Type B pancreatic cell (in vitro differentiated cells): ENCODE measurements at regions not wholly inside any gene's neighbourhood (a gene's known extent, or its start where the extent isn't known, plus 50 kb on each side); places are given as distances from the start of the nearest gene placed in this dataset.
A peak's percentile ranks its signal among the peaks of the same experiment; 100 is the strongest.

ENCODE experiments used
- DNase-seq: peaks from one replicate; pipeline ENCODE4 v3.0.0; 2021; ENCODE audit warnings: mixed read lengths; ENCODE audit not compliant: unreplicated experiment; ENCODE audit errors: extremely low spot score
- H3K27ac Mint-ChIP-seq: 2 replicates; pipeline ENCODE4 v1.8.0; 2021; ENCODE audit warnings: mild to moderate bottlenecking, mixed read lengths
- H3K27me3 Mint-ChIP-seq: 2 replicates; pipeline ENCODE4 v1.8.0; 2021; ENCODE audit warnings: mixed read lengths
- H3K36me3 Mint-ChIP-seq: 2 replicates; pipeline ENCODE4 v1.8.0; 2021; ENCODE audit warnings: mixed read lengths
- H3K4me1 Mint-ChIP-seq: one replicate; pipeline ENCODE4 v1.8.0; 2021; ENCODE audit warnings: mixed read lengths; ENCODE audit not compliant: unreplicated experiment
- H3K4me3 Mint-ChIP-seq: 2 replicates; pipeline ENCODE4 v1.8.0; 2021; ENCODE audit warnings: mild to moderate bottlenecking, mixed read lengths
- H3K9me3 Mint-ChIP-seq: 2 replicates; pipeline ENCODE4 v1.8.0; 2021; ENCODE audit warnings: mixed read lengths
- CTCF ChIP-seq: fragments of 200-600 bp; sonication (generic); conservative IDR thresholded peaks from 2 replicates; pipeline ENCODE4 v1.5.0; 2021; ENCODE audit warnings: antibody characterized with exemption, mild to moderate bottlenecking

- H3K4me3 Mint-ChIP-seq = peak overlapping the region; percentile 7
- H3K36me3 Mint-ChIP-seq = no peaks in the 10 kb centered on the region
- no peak for DNase-seq
- H3K4me1 Mint-ChIP-seq = peaks cover 11% of the 10 kb centered on the region
- peaks cover 14% of the 10 kb centered on the region for H3K27me3 Mint-ChIP-seq
- peak; percentile 64 for TF ChIP-seq CTCF
- no peaks in the 10 kb centered on the region for H3K9me3 Mint-ChIP-seq
- no peak overlapping the region for H3K27ac Mint-ChIP-seq
Measured at GRCh38 chr14:97413966-97414717, 617.0 kb downstream of the VRK1 start.

- H3K9me3 Mint-ChIP-seq = no peaks in the 10 kb centered on the region
- H3K4me3 Mint-ChIP-seq = no peak overlapping the region
- no peak for TF ChIP-seq CTCF
- no peak overlapping the region for H3K27ac Mint-ChIP-seq
- no peak for DNase-seq
- H3K4me1 Mint-ChIP-seq = peaks cover 6% of the 10 kb centered on the region
- H3K27me3 Mint-ChIP-seq = peaks cover 9% of the 10 kb centered on the region
- H3K36me3 Mint-ChIP-seq = no peaks in the 10 kb centered on the region
Measured at GRCh38 chr14:97414718-97415098, 617.5 kb downstream of the VRK1 start.

- no peak overlapping the region for H3K4me3 Mint-ChIP-seq
- no peak for DNase-seq
- H3K27ac Mint-ChIP-seq = no peak overlapping the region
- H3K9me3 Mint-ChIP-seq = no peaks in the 10 kb centered on the region
- peaks cover 12% of the 10 kb centered on the region for H3K27me3 Mint-ChIP-seq
- peaks cover 6% of the 10 kb centered on the region for H3K4me1 Mint-ChIP-seq
- no peaks in the 10 kb centered on the region for H3K36me3 Mint-ChIP-seq
- no peak for TF ChIP-seq CTCF
Measured at GRCh38 chr14:97415907-97416306, 618.7 kb downstream of the VRK1 start.

- TF ChIP-seq CTCF = no peak
- no peak overlapping the region for H3K27ac Mint-ChIP-seq
- no peaks in the 10 kb centered on the region for H3K36me3 Mint-ChIP-seq
- H3K4me1 Mint-ChIP-seq = peaks cover 6% of the 10 kb centered on the region
- no peaks in the 10 kb centered on the region for H3K9me3 Mint-ChIP-seq
- peaks cover 12% of the 10 kb centered on the region for H3K27me3 Mint-ChIP-seq
- no peak for DNase-seq
- H3K4me3 Mint-ChIP-seq = no peak overlapping the region
Measured at GRCh38 chr14:97416550-97416949, 619.4 kb downstream of the VRK1 start.

- TF ChIP-seq CTCF = no peak
- peaks cover 6% of the 10 kb centered on the region for H3K4me1 Mint-ChIP-seq
- DNase-seq = no peak
- H3K27ac Mint-ChIP-seq = no peak overlapping the region
- no peaks in the 10 kb centered on the region for H3K36me3 Mint-ChIP-seq
- H3K4me3 Mint-ChIP-seq = no peak overlapping the region
- peaks cover 12% of the 10 kb centered on the region for H3K27me3 Mint-ChIP-seq
- H3K9me3 Mint-ChIP-seq = no peaks in the 10 kb centered on the region
Measured at GRCh38 chr14:97417331-97417730, 620.1 kb downstream of the VRK1 start.
